BLaER1 treated with 17β-estradiol and CSF1 and Interleukin-3, amounts not matched to agents 10 nM and 100 nM (cell line): ENCODE measurements at regions not wholly inside any gene's neighbourhood (a gene's known extent, or its start where the extent isn't known, plus 50 kb on each side); places are given as distances from the start of the nearest gene placed in this dataset.

Experiments used
- H3K27ac ChIP-seq, 11 experiments: shearing (Covaris generic); formaldehyde crosslinking; 2 replicates each; pipeline ENCODE4 v1.8.1; 2022
- H3K27me3 ChIP-seq, 11 experiments: shearing (Covaris generic); formaldehyde crosslinking; 2 replicates each; pipeline ENCODE4 v1.8.1; 2022
- H3K36me3 ChIP-seq, 11 experiments: shearing (Covaris generic); formaldehyde crosslinking; 2 replicates each; pipeline ENCODE4 v1.8.1; 2022
- H3K4me1 ChIP-seq, 10 experiments: shearing (Covaris generic); formaldehyde crosslinking; 2 replicates each; pipeline ENCODE4 v1.8.1; 2022
- H3K4me2 ChIP-seq, 11 experiments: shearing (Covaris generic); formaldehyde crosslinking; 2 replicates each; pipeline ENCODE4 v1.8.1; 2022
- H3K4me3 ChIP-seq, 10 experiments: shearing (Covaris generic); formaldehyde crosslinking; 2 replicates each; pipeline ENCODE4 v1.8.1; 2022
- H3K9ac ChIP-seq, 11 experiments: shearing (Covaris generic); formaldehyde crosslinking; 2 replicates each; pipeline ENCODE4 v1.8.1; 2022
- H3K9me3 ChIP-seq, 11 experiments: shearing (Covaris generic); formaldehyde crosslinking; replicated peaks in 1 of 11; 2 replicates each; pipeline ENCODE4 v1.8.1; 2022
- H4K20me1 ChIP-seq, 11 experiments: shearing (Covaris generic); formaldehyde crosslinking; 2 replicates each; pipeline ENCODE4 v1.8.1; 2022
- Cebpa-rat ChIP-seq, 11 experiments: shearing (Covaris generic); IDR thresholded peaks; 2 replicates each; pipeline ENCODE4 v1.8.1; 2022

DNA sequence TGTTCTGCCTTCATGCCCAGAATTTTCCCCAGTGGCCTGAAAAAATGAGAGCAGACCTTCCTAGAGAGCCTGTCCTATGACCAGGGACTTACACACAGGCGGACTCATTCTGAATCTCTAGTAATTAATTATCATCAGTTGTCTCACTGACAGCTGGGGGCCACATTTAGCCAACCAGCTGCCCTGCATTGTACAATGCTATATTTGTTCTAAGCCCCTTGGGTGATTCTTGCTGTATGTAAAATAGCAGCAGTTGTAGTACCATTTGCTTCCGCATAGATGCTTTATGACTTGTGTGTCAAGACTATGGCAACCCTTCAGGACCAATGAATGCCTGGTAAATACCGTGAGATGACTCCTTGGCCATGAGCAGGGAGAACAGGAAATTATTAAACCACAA, 415.4 kb upstream of the SEMA6A start:
- Histone ChIP-seq H3K4me3 (no peak overlapping the region), H4K20me1 (no peaks in the 10 kb centered on the region), H3K27me3 (no peaks in the 10 kb centered on the region), H3K36me3 (no peaks in the 10 kb centered on the region), H3K9me3 (no peaks in the 10 kb centered on the region), H3K27ac (no peak overlapping the region), H3K4me1 (no peaks in the 10 kb centered on the region), H3K4me2 (no peak overlapping the region), H3K9ac (no peak overlapping the region)
- no peak for TF ChIP-seq Cebpa-rat (IDR thresholded peaks at IDR 0.05)

DNA sequence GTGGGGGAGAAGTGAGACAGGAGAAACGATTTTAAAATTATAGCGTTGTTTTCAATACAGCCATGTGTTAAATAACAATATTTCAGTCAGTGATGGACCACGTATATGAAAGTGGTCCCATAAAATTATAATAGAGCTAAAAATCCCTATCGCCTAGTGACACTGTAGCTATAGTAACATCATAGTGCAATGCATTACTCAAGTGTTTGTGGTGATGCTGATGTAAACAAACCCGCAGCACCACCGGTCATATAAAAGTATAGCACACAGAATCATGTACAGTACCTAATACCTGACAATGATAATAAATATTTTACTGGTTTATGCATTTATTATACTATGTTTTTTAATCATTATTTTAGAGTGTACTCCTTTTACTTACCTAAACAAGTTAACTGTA, 407.4 kb upstream of the SEMA6A start:
- H4K20me1 ChIP-seq, result no peaks in the 10 kb centered on the region
- H3K4me3 ChIP-seq, result no peak overlapping the region
- TF ChIP-seq Cebpa-rat (IDR thresholded peaks at IDR 0.05), result no peak
- H3K4me1 ChIP-seq, result no peaks in the 10 kb centered on the region
- H3K27me3 ChIP-seq, result no peaks in the 10 kb centered on the region
- no peak overlapping the region for H3K4me2 ChIP-seq
- no peaks in the 10 kb centered on the region for H3K36me3 ChIP-seq
- H3K27ac ChIP-seq, result no peak overlapping the region
- no peak overlapping the region for H3K9ac ChIP-seq
- H3K9me3 ChIP-seq, result no peaks in the 10 kb centered on the region

GRCh38 chr5:116980581-116980980, 406.0 kb upstream of the SEMA6A start:
- Histone ChIP-seq H3K4me3 (no peak overlapping the region), H3K9me3 (no peaks in the 10 kb centered on the region), H3K4me2 (no peak overlapping the region), H4K20me1 (no peaks in the 10 kb centered on the region), H3K27me3 (no peaks in the 10 kb centered on the region), H3K9ac (no peak overlapping the region), H3K4me1 (no peaks in the 10 kb centered on the region), H3K36me3 (no peaks in the 10 kb centered on the region), H3K27ac (no peak overlapping the region)
- no peak for TF ChIP-seq Cebpa-rat (IDR thresholded peaks at IDR 0.05)

- no peak overlapping the region for H3K4me3 ChIP-seq
Observed at GRCh38 chr5:116976767-116977166, 402.1 kb upstream of the SEMA6A start.

GRCh38 chr5:116971131-116971530, 396.5 kb upstream of the SEMA6A start:
- TF ChIP-seq Cebpa-rat (IDR thresholded peaks at IDR 0.05), result no peak
- Histone ChIP-seq H3K27ac (no peak overlapping the region), H3K27me3 (no peaks in the 10 kb centered on the region), H3K4me3 (no peak overlapping the region), H3K4me2 (no peak overlapping the region), H3K9ac (no peak overlapping the region), H3K9me3 (peaks cover 0 to 6% (median 0%) of the 10 kb centered on the region in 11 experiments; a peak in 1 of 22 replicates), H3K36me3 (no peaks in the 10 kb centered on the region), H3K4me1 (no peaks in the 10 kb centered on the region), H4K20me1 (no peaks in the 10 kb centered on the region)

More at GRCh38 chr5:116976767-116977166, 402.1 kb upstream of the SEMA6A start:
- H3K27me3 ChIP-seq, result no peaks in the 10 kb centered on the region
- no peak overlapping the region for H3K9ac ChIP-seq
- no peak for TF ChIP-seq Cebpa-rat (IDR thresholded peaks at IDR 0.05)
- H3K36me3 ChIP-seq, result no peaks in the 10 kb centered on the region
- H3K27ac ChIP-seq, result no peak overlapping the region
- no peaks in the 10 kb centered on the region for H3K9me3 ChIP-seq
- no peak overlapping the region for H3K4me2 ChIP-seq
- H3K4me1 ChIP-seq, result no peaks in the 10 kb centered on the region
- no peaks in the 10 kb centered on the region for H4K20me1 ChIP-seq

GRCh38 chr5:116970318-116970717, 395.7 kb upstream of the SEMA6A start:
- H3K27me3 ChIP-seq, result no peaks in the 10 kb centered on the region
- no peak overlapping the region for H3K4me2 ChIP-seq
- H4K20me1 ChIP-seq, result no peaks in the 10 kb centered on the region
- peaks cover 0 to 6% (median 0%) of the 10 kb centered on the region in 11 experiments; a peak in 1 of 22 replicates for H3K9me3 ChIP-seq
- H3K4me3 ChIP-seq, result no peak overlapping the region
- H3K4me1 ChIP-seq, result no peaks in the 10 kb centered on the region
- no peaks in the 10 kb centered on the region for H3K36me3 ChIP-seq
- no peak overlapping the region for H3K9ac ChIP-seq
- no peak overlapping the region for H3K27ac ChIP-seq
- TF ChIP-seq Cebpa-rat (IDR thresholded peaks at IDR 0.05), result no peak

GRCh38 chr5:116964438-116964837, 389.8 kb upstream of the SEMA6A start:
- no peak overlapping the region for H3K4me2 ChIP-seq
- TF ChIP-seq Cebpa-rat (IDR thresholded peaks at IDR 0.05), result no peak
- no peak overlapping the region for H3K9ac ChIP-seq
- H3K27me3 ChIP-seq, result no peaks in the 10 kb centered on the region
- H3K4me3 ChIP-seq, result no peak overlapping the region
- H3K36me3 ChIP-seq, result no peaks in the 10 kb centered on the region
- H3K4me1 ChIP-seq, result no peaks in the 10 kb centered on the region; a peak in 1 of 20 replicates
- H3K27ac ChIP-seq, result no peak overlapping the region
- H3K9me3 ChIP-seq, result peaks cover 0 to 6% (median 0%) of the 10 kb centered on the region in 11 experiments; a peak in 1 of 22 replicates
- no peaks in the 10 kb centered on the region for H4K20me1 ChIP-seq

DNA sequence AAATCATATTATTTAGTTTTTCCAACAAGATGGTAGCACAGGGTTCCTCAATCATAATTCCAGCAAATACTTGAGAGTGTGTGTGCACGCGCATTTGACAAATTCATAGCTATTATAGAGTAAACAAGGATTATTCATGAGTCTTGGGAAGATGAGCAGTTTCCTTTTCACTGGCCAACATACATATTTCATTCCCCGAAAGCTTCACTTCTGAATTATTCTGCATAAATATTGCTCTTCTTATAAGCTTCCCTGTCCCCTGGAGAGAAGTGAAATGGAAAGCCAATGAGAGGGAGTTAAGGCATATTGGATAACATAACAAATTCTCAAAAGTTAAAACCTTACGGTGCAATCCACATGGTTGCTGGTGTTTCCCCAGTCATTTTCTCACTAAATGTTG, 386.4 kb upstream of the SEMA6A start:
- no peak overlapping the region for H3K9ac ChIP-seq
- H3K4me3 ChIP-seq, result no peak overlapping the region
- H3K4me2 ChIP-seq, result no peak overlapping the region
- no peaks in the 10 kb centered on the region for H4K20me1 ChIP-seq
- TF ChIP-seq Cebpa-rat (IDR thresholded peaks at IDR 0.05), result no peak
- H3K27ac ChIP-seq, result no peak overlapping the region
- H3K27me3 ChIP-seq, result no peaks in the 10 kb centered on the region
- H3K4me1 ChIP-seq, result no peaks in the 10 kb centered on the region; a peak in 1 of 20 replicates
- no peaks in the 10 kb centered on the region for H3K36me3 ChIP-seq
- H3K9me3 ChIP-seq, result no peaks in the 10 kb centered on the region

GRCh38 chr5:116959843-116960242, 385.2 kb upstream of the SEMA6A start:
- H3K9me3 ChIP-seq, result no peaks in the 10 kb centered on the region
- TF ChIP-seq Cebpa-rat (IDR thresholded peaks at IDR 0.05), result no peak
- H3K27me3 ChIP-seq, result no peaks in the 10 kb centered on the region
- H3K4me2 ChIP-seq, result no peak overlapping the region
- no peak overlapping the region for H3K4me3 ChIP-seq
- H4K20me1 ChIP-seq, result no peaks in the 10 kb centered on the region
- no peak overlapping the region for H3K9ac ChIP-seq
- no peak overlapping the region for H3K27ac ChIP-seq
- no peaks in the 10 kb centered on the region for H3K36me3 ChIP-seq
- no peaks in the 10 kb centered on the region; a peak in 1 of 20 replicates for H3K4me1 ChIP-seq

DNA sequence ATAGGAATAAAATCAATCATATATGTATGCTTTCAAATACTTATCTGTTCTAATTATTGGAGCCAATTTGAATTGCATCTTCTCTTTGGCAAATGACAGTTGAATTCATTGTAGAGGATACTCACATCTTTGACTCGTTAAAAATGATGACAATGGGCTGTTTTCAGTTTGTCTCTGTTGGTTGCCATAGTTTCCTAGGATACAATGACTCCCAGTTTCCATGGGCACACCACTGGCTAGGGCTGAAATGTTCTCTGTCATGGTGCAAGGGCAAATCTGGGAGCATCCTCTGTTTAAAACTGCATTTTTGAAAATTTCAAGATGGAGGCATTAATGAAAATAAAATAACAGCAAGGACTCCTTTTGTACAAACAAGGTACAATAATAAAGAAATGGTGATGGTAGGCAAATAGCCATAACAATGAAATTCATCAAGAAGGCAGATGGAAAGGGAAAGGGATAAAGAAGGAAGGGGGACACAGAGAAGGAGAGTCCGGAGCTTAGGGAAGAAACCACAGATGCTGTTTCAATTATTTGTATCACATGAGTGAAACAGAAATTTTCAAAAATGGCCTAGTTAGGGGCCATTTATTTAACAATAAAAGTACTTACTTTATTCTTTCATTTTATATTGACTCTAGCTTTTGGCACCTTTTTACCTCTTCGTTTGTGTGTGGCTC, 378.8 kb upstream of the SEMA6A start:
- no peak overlapping the region for H3K9ac ChIP-seq
- no peak for TF ChIP-seq Cebpa-rat (IDR thresholded peaks at IDR 0.05)
- no peaks in the 10 kb centered on the region for H3K4me1 ChIP-seq
- H3K27me3 ChIP-seq, result no peaks in the 10 kb centered on the region
- H3K27ac ChIP-seq, result no peak overlapping the region
- H3K9me3 ChIP-seq, result no peaks in the 10 kb centered on the region
- H3K36me3 ChIP-seq, result no peaks in the 10 kb centered on the region
- no peak overlapping the region for H3K4me3 ChIP-seq
- H3K4me2 ChIP-seq, result no peak overlapping the region
- H4K20me1 ChIP-seq, result no peaks in the 10 kb centered on the region
